ENCODE measurements at regions not wholly inside any gene's neighbourhood (a gene's known extent, or its start where the extent isn't known, plus 50 kb on each side); places are given as distances from the start of the nearest gene placed in this dataset.
"Not testable (repeated sequence)": the region's sequence is repeated elsewhere in the genome, so short reads cannot be mapped to it uniquely, and the experiment has no call there.

DNA sequence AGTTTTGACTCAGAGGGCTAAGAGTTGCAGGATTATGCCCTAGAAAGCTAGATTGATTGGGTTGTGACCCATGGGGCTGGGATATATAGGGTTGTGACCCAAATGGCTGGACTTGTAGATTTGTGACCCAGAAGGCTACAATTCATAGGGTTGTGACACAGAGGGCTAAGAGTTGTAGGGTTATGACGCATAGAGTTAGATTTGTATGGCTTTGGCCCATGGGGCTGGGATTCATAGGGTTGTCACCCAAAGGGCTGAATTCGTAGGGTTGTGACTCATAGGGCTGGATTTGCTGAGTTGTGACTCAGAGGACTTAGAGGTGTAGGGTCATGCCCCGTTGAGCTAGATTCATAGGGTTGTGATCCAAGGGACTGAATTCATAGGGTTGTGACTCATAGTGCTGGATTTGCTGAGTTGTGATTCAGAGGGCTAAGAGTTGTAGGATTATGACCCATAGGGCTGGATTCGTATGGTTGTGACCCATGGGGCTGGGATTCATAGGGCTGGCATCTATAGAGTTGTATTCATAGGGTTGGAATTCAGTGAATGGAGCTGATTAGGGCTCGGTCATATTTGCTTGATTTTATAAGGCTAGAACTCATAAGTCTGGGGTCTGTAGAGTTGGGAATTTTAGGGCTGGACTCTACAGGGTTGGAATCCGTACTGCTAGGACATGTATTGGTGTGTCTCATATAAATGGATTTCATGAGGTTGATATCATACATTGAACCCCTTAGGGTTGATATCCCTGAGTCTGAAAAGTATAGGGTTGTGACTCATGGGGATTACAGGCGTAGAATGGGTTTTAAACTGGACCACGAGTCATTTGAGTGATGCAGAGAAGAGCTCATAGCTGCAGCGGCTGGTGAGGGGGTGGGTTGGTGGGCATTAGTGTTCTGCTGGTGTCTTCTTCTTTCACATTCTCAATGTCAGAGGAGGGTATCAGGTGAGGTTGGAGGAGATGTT lies 125.7 kb downstream of the CRLF2 start:
- H3K27ac Mint-ChIP-seq = no peak overlapping the region
- H3K4me1 Mint-ChIP-seq = no peaks in the 10 kb centered on the region
- H3K4me3 Mint-ChIP-seq = no peak overlapping the region
- DNase-seq (ENCODE audit: low spot score in 2 of 2, unreplicated experiment in 2 of 2) = no peak
- H3K9me3 Mint-ChIP-seq = peaks cover 33% of the 10 kb centered on the region
- TF ChIP-seq, protein P1, sequence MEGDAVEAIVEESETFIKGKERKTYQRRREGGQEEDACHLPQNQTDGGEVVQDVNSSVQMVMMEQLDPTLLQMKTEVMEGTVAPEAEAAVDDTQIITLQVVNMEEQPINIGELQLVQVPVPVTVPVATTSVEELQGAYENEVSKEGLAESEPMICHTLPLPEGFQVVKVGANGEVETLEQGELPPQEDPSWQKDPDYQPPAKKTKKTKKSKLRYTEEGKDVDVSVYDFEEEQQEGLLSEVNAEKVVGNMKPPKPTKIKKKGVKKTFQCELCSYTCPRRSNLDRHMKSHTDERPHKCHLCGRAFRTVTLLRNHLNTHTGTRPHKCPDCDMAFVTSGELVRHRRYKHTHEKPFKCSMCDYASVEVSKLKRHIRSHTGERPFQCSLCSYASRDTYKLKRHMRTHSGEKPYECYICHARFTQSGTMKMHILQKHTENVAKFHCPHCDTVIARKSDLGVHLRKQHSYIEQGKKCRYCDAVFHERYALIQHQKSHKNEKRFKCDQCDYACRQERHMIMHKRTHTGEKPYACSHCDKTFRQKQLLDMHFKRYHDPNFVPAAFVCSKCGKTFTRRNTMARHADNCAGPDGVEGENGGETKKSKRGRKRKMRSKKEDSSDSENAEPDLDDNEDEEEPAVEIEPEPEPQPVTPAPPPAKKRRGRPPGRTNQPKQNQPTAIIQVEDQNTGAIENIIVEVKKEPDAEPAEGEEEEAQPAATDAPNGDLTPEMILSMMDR (IDR thresholded peaks at IDR 0.05; ENCODE audit: unreplicated experiment) = no peak
- H3K27me3 Mint-ChIP-seq (ENCODE audit: low read depth) = peaks cover 27% of the 10 kb centered on the region
- no peaks in the 10 kb centered on the region for H3K36me3 Mint-ChIP-seq

DNA sequence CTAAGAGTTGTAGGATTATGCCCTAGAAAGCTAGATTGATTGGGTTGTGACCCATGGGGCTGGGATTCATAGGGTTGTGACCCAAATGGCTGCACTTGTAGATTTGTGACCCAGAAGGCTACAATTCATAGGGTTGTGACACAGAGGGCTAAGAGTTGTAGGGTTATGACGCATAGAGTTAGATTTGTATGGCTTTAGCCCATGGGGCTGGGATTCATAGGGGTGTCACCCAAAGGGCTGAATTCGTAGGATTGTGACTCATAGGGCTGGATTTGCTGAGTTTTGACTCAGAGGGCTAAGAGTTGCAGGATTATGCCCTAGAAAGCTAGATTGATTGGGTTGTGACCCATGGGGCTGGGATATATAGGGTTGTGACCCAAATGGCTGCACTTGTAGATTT lies 126.6 kb downstream of the CRLF2 start:
- not testable (repeated sequence) for H3K27ac Mint-ChIP-seq; H3K4me3 Mint-ChIP-seq; DNase-seq (ENCODE audit: low spot score in 2 of 2, unreplicated experiment in 2 of 2); H3K36me3 Mint-ChIP-seq; H3K4me1 Mint-ChIP-seq
- H3K9me3 Mint-ChIP-seq = peaks cover 33% of the 10 kb centered on the region
- H3K27me3 Mint-ChIP-seq (ENCODE audit: low read depth) = peaks cover 31% of the 10 kb centered on the region

DNA sequence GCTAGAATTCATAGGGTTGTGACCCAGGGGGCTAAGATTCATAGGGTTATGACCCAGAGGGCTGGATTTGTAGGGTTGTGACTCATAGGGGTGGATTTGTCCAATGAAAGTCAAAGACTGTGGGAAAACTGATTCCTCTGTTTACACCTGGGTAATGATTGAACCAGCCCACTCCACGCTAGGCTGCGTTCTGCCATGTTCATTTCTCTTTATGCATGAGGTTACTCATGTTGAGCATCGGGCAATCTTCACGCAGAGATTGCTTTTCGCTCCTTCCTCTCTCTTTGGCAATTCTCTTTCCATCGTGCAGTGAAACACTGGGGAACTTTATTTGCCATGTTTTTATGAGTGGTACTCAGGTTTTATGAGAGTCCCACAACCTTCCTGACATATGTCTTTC lies 127.8 kb downstream of the CRLF2 start:
- Mint-ChIP-seq H3K4me1 (no peaks in the 10 kb centered on the region), H3K36me3 (no peaks in the 10 kb centered on the region), H3K4me3 (no peak overlapping the region), H3K9me3 (peaks cover 33% of the 10 kb centered on the region), H3K27ac (no peak overlapping the region), H3K27me3 (ENCODE audit: low read depth) (peaks cover 27% of the 10 kb centered on the region)
- no peak for DNase-seq (ENCODE audit: low spot score in 2 of 2, unreplicated experiment in 2 of 2)
- TF ChIP-seq, protein P1 (IDR thresholded peaks at IDR 0.05; ENCODE audit: unreplicated experiment) = no peak

DNA sequence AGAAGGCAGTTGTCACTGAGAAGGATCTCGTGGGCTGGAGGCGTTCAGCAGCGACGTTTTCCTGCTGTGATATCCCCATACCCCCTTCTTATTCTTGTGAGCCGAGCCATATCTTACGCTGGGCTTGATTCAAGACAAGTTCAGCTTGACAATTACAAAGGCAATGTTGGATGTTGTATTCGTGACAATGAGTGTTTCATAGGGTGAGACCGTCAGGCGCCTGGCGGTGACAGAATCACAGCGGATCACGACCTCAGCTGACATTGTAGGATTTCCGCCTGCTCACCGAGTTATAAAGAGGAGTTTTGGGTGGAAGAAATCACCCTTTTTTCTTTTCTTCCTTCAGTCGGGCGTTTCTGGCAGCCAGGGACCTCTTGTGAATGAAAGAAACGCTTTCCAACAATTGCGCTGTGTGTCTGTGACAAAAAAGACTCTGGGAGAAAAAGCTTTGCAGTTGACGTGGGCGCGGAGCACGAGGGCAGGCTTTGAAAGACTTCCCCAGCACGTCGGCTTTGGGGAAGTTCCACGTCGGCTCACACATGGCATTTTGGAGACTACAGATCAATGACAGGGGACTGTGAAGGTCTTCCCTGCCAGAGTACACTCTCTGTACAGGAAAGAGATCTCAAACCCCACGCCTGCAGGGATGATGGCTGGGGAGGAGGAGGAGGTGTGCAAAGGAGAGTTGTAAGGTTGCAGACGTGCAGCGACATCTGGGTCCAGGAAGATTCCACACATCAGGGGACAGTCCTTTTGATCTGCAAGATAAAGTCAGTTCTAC lies 135.4 kb downstream of the CRLF2 start:
- peaks cover 11% of the 10 kb centered on the region for H3K9me3 Mint-ChIP-seq
- no peak for DNase-seq (ENCODE audit: low spot score in 2 of 2, unreplicated experiment in 2 of 2)

DNA sequence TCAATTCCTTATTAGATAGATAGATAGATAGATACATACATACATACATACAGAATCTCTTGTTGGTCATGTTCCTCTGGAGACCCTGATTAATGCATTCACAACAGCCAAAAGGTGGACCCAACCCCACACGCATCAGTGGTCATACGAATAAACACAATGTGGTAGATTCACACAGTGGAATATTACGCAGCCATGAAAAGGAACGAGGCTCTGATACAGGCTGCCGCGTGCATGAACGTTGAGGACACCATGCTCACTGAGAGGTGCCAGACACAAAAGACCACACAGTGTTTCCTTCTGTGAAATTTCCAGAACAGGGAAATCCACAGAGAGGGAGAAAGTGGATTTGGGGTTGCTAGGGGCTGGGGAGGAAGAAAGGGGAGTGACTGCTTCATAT lies 136.7 kb downstream of the CRLF2 start:
- Mint-ChIP-seq H3K27ac (no peak overlapping the region), H3K4me1 (no peaks in the 10 kb centered on the region), H3K9me3 (peaks cover 11% of the 10 kb centered on the region), H3K36me3 (no peaks in the 10 kb centered on the region), H3K4me3 (no peak overlapping the region), H3K27me3 (ENCODE audit: low read depth) (peaks cover 10% of the 10 kb centered on the region)
- DNase-seq (ENCODE audit: low spot score in 2 of 2, unreplicated experiment in 2 of 2) = no peak
- TF ChIP-seq, protein P1 (IDR thresholded peaks at IDR 0.05; ENCODE audit: unreplicated experiment) = no peak

More for the DNA sequence above, 135.4 kb downstream of the CRLF2 start:
- no peak overlapping the region for H3K27ac Mint-ChIP-seq
- no peak overlapping the region for H3K4me3 Mint-ChIP-seq
- no peaks in the 10 kb centered on the region for H3K4me1 Mint-ChIP-seq
- no peaks in the 10 kb centered on the region for H3K36me3 Mint-ChIP-seq
- TF ChIP-seq, protein P1 (IDR thresholded peaks at IDR 0.05; ENCODE audit: unreplicated experiment) = no peak
- H3K27me3 Mint-ChIP-seq (ENCODE audit: low read depth) = peaks cover 17% of the 10 kb centered on the region

DNA sequence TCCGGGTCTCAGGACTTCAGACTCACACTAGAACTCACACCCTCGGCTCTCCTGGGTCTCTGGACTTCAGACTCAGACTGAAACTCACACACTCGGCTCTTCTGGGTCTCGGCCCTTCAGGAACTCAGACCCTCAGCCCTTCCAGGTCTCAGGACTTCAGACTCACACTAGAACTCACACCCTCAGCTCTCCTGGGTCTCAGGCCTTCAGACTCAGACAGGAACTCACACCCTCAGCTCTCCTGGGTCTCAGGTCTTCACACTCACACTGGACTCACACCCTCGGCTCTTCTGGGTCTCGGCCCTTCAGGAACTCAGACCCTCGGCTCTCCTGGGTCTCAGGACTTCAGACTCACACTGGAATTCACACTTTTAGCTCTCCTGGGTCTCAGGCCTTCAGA lies 137.3 kb downstream of the CRLF2 start:
- no peak overlapping the region for H3K27ac Mint-ChIP-seq
- peaks cover 7% of the 10 kb centered on the region for H3K27me3 Mint-ChIP-seq (ENCODE audit: low read depth)
- TF ChIP-seq, protein P1 (IDR thresholded peaks at IDR 0.05; ENCODE audit: unreplicated experiment) = no peak
- peaks cover 11% of the 10 kb centered on the region for H3K9me3 Mint-ChIP-seq
- H3K4me1 Mint-ChIP-seq = no peaks in the 10 kb centered on the region
- no peaks in the 10 kb centered on the region for H3K36me3 Mint-ChIP-seq
- no peak overlapping the region for H3K4me3 Mint-ChIP-seq
- no peak for DNase-seq (ENCODE audit: low spot score in 2 of 2, unreplicated experiment in 2 of 2)
